Activated naive CD4-positive, alpha-beta T cell treated with anti-CD3 and anti-CD28 coated beads, Interleukin-2, amount 50 U/mL, for 72 hours (primary cell): ENCODE measurements at regions not wholly inside any gene's neighbourhood (a gene's known extent, or its start where the extent isn't known, plus 50 kb on each side); places are given as distances from the start of the nearest gene placed in this dataset.
"Not testable (repeated sequence)": the region's sequence is repeated elsewhere in the genome, so short reads cannot be mapped to it uniquely, and the experiment has no call there.

Source experiments
- ATAC-seq, 2 donors: fragments of 150-1000 bp; cut with Tn5 transposase; 2 replicates each; pipeline ENCODE4 v1.10.0; 2021; ENCODE audit warnings: mild to moderate bottlenecking in 2 of 2, moderate library complexity in 2 of 2
- DNase-seq, 2 donors: peaks; one replicate each; pipeline ENCODE4 v3.0.0; 2021 to 2022; ENCODE audit warnings: low spot score in 2 of 2
- H3K27ac Mint-ChIP-seq, 2 donors: one replicate each; pipeline ENCODE4 v1.8.0; 2022; ENCODE audit warnings: mild to moderate bottlenecking in 2 of 2, mixed read lengths in 2 of 2
- H3K36me3 Mint-ChIP-seq, 2 donors: one replicate each; pipeline ENCODE4 v1.8.0; 2022; ENCODE audit warnings: mixed read lengths in 2 of 2
- H3K9me3 Mint-ChIP-seq, 2 donors: one replicate each; pipeline ENCODE4 v1.8.0; 2022; ENCODE audit warnings: mixed read lengths in 2 of 2

- no peaks in the 10 kb centered on the region for H3K36me3 Mint-ChIP-seq
- no peaks in the 10 kb centered on the region for H3K9me3 Mint-ChIP-seq
- H3K27ac Mint-ChIP-seq, result no peak overlapping the region
- peak; percentile 55 to 63 for ATAC-seq
- peak in 1 of 2 donors; percentile 74 for DNase-seq
Observed at GRCh38 chr6:79813854-79814709, 133.3 kb downstream of the ELOVL4 start.

GRCh38 chr6:79813143-79813850, 134.1 kb downstream of the ELOVL4 start:
- Mint-ChIP-seq H3K9me3 (no peaks in the 10 kb centered on the region), H3K27ac (no peak overlapping the region), H3K36me3 (no peaks in the 10 kb centered on the region)
- ATAC-seq, result no peak
- DNase-seq, result no peak

- ATAC-seq (no peak), DNase-seq (no peak)
- no peaks in the 10 kb centered on the region for H3K9me3 Mint-ChIP-seq
- H3K36me3 Mint-ChIP-seq, result no peaks in the 10 kb centered on the region
- H3K27ac Mint-ChIP-seq, result no peak overlapping the region
Observed at GRCh38 chr6:79812195-79812594, 135.2 kb downstream of the ELOVL4 start.

- DNase-seq (no peak), ATAC-seq (no peak)
- H3K9me3 Mint-ChIP-seq, result no peaks in the 10 kb centered on the region
- no peaks in the 10 kb centered on the region for H3K36me3 Mint-ChIP-seq
- H3K27ac Mint-ChIP-seq, result no peak overlapping the region
Observed at GRCh38 chr6:79810871-79811270, 136.5 kb downstream of the ELOVL4 start.

GRCh38 chr6:79810185-79810705, 137.1 kb downstream of the ELOVL4 start:
- no peak for DNase-seq
- Mint-ChIP-seq H3K27ac (no peak overlapping the region), H3K9me3 (no peaks in the 10 kb centered on the region), H3K36me3 (peaks cover 0 to 3% of the 10 kb centered on the region in 2 donors)
- ATAC-seq, result no peak

- H3K9me3 Mint-ChIP-seq, result no peaks in the 10 kb centered on the region
- peaks cover 0 to 4% of the 10 kb centered on the region in 2 donors for H3K36me3 Mint-ChIP-seq
- ATAC-seq (no peak), DNase-seq (no peak)
- no peak overlapping the region for H3K27ac Mint-ChIP-seq
Observed at GRCh38 chr6:79808921-79809320, 138.4 kb downstream of the ELOVL4 start.

- not testable (repeated sequence) for H3K9me3 Mint-ChIP-seq, ATAC-seq, H3K36me3 Mint-ChIP-seq, DNase-seq, H3K27ac Mint-ChIP-seq
Observed at GRCh38 chr6:79806661-79807060, 140.7 kb downstream of the ELOVL4 start.

GRCh38 chr6:79804732-79805131, 142.6 kb downstream of the ELOVL4 start:
- peak in 1 of 2 donors; percentile 41 for ATAC-seq
- peaks cover 0 to 4% of the 10 kb centered on the region in 2 donors for H3K36me3 Mint-ChIP-seq
- H3K9me3 Mint-ChIP-seq, result no peaks in the 10 kb centered on the region
- peak overlapping the region in 1 of 2 donors; percentile 19 for H3K27ac Mint-ChIP-seq
- no peak for DNase-seq

GRCh38 chr6:79803917-79804316, 143.4 kb downstream of the ELOVL4 start:
- no peak for DNase-seq
- ATAC-seq, result no peak
- H3K36me3 Mint-ChIP-seq, result peaks cover 0 to 4% of the 10 kb centered on the region in 2 donors
- H3K9me3 Mint-ChIP-seq, result no peaks in the 10 kb centered on the region
- no peak overlapping the region for H3K27ac Mint-ChIP-seq

- H3K36me3 Mint-ChIP-seq, result peaks cover 0 to 4% of the 10 kb centered on the region in 2 donors
- ATAC-seq (no peak), DNase-seq (no peak)
- H3K27ac Mint-ChIP-seq, result no peak overlapping the region
- H3K9me3 Mint-ChIP-seq, result no peaks in the 10 kb centered on the region
Observed at GRCh38 chr6:79802657-79803300, 144.6 kb downstream of the ELOVL4 start.

GRCh38 chr6:79801362-79801761, 146.0 kb downstream of the ELOVL4 start:
- H3K36me3 Mint-ChIP-seq, result peaks cover 0 to 4% of the 10 kb centered on the region in 2 donors
- DNase-seq (no peak), ATAC-seq (peak in 1 of 2 donors; percentile 43)
- H3K9me3 Mint-ChIP-seq, result no peaks in the 10 kb centered on the region
- no peak overlapping the region for H3K27ac Mint-ChIP-seq

- ATAC-seq (peak in 1 of 2 donors; percentile 30), DNase-seq (no peak)
- no peak overlapping the region for H3K27ac Mint-ChIP-seq
- H3K9me3 Mint-ChIP-seq, result no peaks in the 10 kb centered on the region
- no peaks in the 10 kb centered on the region for H3K36me3 Mint-ChIP-seq
Observed at GRCh38 chr6:79798841-79799240, 148.5 kb downstream of the ELOVL4 start.

GRCh38 chr6:79797912-79798311, 149.4 kb downstream of the ELOVL4 start:
- no peaks in the 10 kb centered on the region for H3K9me3 Mint-ChIP-seq
- DNase-seq (no peak), ATAC-seq (no peak)
- H3K36me3 Mint-ChIP-seq, result no peaks in the 10 kb centered on the region
- H3K27ac Mint-ChIP-seq, result no peak overlapping the region

- DNase-seq (no peak), ATAC-seq (no peak)
- H3K27ac Mint-ChIP-seq, result no peak overlapping the region
- H3K36me3 Mint-ChIP-seq, result no peaks in the 10 kb centered on the region
- H3K9me3 Mint-ChIP-seq, result no peaks in the 10 kb centered on the region
Observed at GRCh38 chr6:79797163-79797764, 150.1 kb downstream of the ELOVL4 start.

- H3K27ac Mint-ChIP-seq, result no peak overlapping the region
- H3K9me3 Mint-ChIP-seq, result no peaks in the 10 kb centered on the region
- H3K36me3 Mint-ChIP-seq, result no peaks in the 10 kb centered on the region
- ATAC-seq (no peak), DNase-seq (no peak)
Observed at GRCh38 chr6:79796197-79796596, 151.2 kb downstream of the ELOVL4 start.

GRCh38 chr6:79789896-79790295, 157.5 kb downstream of the ELOVL4 start:
- H3K36me3 Mint-ChIP-seq, result no peaks in the 10 kb centered on the region
- no peak for DNase-seq
- H3K27ac Mint-ChIP-seq, result no peak overlapping the region
- H3K9me3 Mint-ChIP-seq, result no peaks in the 10 kb centered on the region
- no peak for ATAC-seq

GRCh38 chr6:79788756-79789155, 157.6 kb downstream of the SH3BGRL2 start:
- H3K36me3 Mint-ChIP-seq, result no peaks in the 10 kb centered on the region
- H3K9me3 Mint-ChIP-seq, result no peaks in the 10 kb centered on the region
- no peak overlapping the region for H3K27ac Mint-ChIP-seq
- no peak for DNase-seq
- no peak for ATAC-seq
